Ureter (tissue), 1 donor: ENCODE measurements at regions not wholly inside any gene's neighbourhood (a gene's known extent, or its start where the extent isn't known, plus 50 kb on each side); places are given as distances from the start of the nearest gene placed in this dataset.
"Not testable (repeated sequence)": the region's sequence is repeated elsewhere in the genome, so short reads cannot be mapped to it uniquely, and the experiment has no call there.

Source experiments
- DNase-seq: peaks from one replicate; pipeline ENCODE4 v3.0.0-alpha.2; 2020; ENCODE audit warnings: low spot score
- donor health status: DM: yes; HTN: yes; CAD: no.

DNA sequence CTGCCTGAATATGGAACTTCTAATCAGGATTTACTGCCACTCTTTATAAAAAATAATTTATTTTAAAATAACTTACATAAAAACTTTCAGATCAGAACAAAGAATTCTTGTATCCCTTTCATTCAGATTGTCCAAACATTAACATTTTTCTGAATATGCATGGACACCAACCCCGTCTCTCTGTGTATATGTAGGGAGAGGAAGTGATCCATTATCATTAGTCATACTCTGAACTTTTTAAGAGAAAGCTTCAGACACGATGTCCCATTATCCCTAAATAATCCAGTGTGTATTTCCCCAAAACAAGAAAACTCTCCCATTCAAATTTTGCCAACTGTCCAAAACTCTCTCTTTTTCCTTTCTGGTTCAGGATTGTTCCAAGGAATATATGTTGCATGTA lies 122.3 kb upstream of the CXADR start:
- DNase-seq: no peak

- no peak for DNase-seq
Observed at GRCh38 chr21:17391811-17392340, 121.0 kb upstream of the CXADR start.

GRCh38 chr21:17393413-17393812 lies 119.4 kb upstream of the CXADR start:
- no peak for DNase-seq

- DNase-seq: no peak
Observed at GRCh38 chr21:17396948-17397347, 115.9 kb upstream of the CXADR start.

- no peak for DNase-seq
Observed at GRCh38 chr21:17397703-17398102, 115.1 kb upstream of the CXADR start.

- DNase-seq: not testable (repeated sequence)
Observed at GRCh38 chr21:17398954-17399353, 113.9 kb upstream of the CXADR start.

GRCh38 chr21:17402937-17403336 lies 109.9 kb upstream of the CXADR start:
- no peak for DNase-seq

GRCh38 chr21:17406202-17406601 lies 106.6 kb upstream of the CXADR start:
- DNase-seq: no peak

GRCh38 chr21:17414766-17415165 lies 98.1 kb upstream of the CXADR start:
- DNase-seq: no peak

GRCh38 chr21:17416139-17416538 lies 96.7 kb upstream of the CXADR start:
- DNase-seq: no peak

GRCh38 chr21:17422931-17423330 lies 89.9 kb upstream of the CXADR start:
- DNase-seq: no peak

GRCh38 chr21:17427157-17427556 lies 85.7 kb upstream of the CXADR start:
- DNase-seq: no peak

- no peak for DNase-seq
Observed at GRCh38 chr21:17427831-17428483, 84.9 kb upstream of the CXADR start.

- no peak for DNase-seq
Observed at GRCh38 chr21:17428484-17428869, 84.4 kb upstream of the CXADR start.

GRCh38 chr21:17428980-17429379 lies 83.9 kb upstream of the CXADR start:
- no peak for DNase-seq

GRCh38 chr21:17429936-17430335 lies 82.9 kb upstream of the CXADR start:
- DNase-seq: no peak

DNA sequence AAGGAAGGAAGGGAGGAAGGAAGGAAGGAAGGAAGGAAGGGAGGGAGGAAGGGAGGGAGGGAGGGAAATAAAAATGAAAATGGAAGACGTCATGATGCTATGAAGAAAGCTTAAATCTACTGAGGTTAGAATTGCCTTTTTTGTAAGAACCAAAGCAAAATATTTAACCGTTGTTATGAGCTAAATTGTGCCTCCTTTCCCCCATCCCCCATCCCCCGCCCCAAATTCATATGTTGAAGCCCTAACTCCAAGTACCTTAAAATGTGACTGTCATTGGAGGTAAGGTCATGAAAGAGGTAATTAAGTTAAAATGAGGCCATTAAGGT lies 80.1 kb upstream of the CXADR start:
- no peak for DNase-seq

GRCh38 chr21:17433730-17434129 lies 79.1 kb upstream of the CXADR start:
- DNase-seq: no peak

DNA sequence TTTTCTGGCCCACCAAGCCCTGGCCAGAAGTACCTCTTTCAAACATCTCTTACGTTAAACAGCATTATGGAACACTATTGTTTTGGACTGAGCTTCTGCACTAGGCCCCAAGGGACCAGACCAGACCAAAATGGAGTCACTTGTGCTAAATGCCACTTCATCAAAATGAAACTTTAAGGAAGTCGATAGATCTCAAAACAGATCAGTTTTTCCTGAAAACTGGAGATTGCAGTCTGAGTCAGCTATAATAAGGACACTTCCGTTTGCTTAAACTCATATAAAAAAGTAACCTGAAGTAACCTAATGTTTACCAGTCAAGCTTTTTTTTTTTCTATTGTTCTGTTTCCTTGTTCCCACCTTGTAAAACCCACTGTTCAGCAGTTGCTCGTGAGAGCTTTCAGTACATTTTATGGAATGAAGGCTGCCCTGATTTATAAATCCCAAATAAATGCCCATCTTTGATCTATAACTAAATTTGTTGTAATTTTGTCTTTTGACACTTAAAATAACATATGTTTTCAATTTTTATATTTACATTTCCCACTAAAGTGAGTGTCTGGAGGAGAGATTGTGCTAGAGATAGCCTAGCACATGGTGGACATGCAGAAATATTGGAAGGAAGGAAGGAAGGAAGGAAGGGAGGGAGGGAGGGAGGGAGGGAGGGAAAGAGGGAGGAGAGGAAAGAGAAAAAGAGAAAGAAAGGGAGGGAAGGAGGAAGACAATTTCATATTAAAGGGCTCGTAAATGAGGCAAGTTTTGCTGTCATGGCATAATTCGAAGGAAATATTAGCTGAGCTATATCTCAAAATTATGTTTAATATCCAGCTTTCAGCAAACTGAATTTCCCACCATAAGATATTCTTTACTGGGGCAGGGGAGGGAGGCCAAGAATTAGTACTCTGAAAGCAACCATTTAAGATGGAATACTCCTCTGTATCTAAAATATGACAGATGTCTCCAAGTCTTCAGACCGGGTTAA lies 77.0 kb upstream of the CXADR start:
- DNase-seq: no peak

GRCh38 chr21:17436626-17437111 lies 76.2 kb upstream of the CXADR start:
- DNase-seq: no peak

DNA sequence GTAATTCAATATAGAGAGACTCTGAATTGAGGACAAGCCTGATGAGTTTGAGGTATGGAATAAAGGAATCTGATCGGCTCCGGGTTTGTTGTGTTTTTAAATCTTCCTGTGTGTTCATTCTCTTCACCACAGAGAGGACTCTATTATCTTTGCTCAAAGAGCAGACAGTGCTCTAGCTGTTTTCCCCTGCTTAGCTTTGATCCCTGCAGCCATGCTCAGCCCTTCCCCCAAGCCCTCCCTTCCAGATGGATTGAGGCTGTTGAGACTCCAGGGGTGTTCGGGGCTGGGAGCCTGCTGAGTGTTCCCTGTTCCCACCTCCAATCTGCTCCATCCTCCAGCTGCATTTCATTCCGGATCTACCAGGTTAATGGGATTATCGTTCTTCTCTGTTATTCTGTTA lies 74.2 kb upstream of the CXADR start:
- DNase-seq: no peak

DNA sequence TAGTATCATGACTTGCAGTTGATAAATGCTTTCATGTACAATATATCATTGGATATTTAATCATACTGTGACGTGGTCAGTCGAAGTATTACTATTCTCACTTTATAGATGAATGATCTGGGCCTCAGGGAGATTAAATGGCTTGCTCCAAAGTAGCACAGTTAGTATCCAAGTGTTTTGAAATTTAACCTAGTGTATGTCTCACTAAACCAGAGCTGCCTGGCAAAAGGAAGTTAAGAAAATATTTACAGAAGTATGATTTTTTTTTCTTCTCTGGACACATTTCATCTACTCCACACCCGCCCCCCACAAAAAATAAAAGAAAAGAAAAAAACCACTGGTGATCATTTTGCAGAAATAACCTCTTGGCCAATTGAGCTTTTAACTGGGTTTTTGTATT lies 71.9 kb upstream of the CXADR start:
- no peak for DNase-seq

GRCh38 chr21:17441370-17441769 lies 71.5 kb upstream of the CXADR start:
- DNase-seq: peak; percentile 53
